Calu3 (cell line): ENCODE measurements at regions not wholly inside any gene's neighbourhood (a gene's known extent, or its start where the extent isn't known, plus 50 kb on each side); places are given as distances from the start of the nearest gene placed in this dataset.

Source experiments
- BruUV-seq: library from RNA; stranded (reverse); fragments of 400-500 nt; replicated peaks from 2 replicates; lab custom pipeline; 2021; lab: Mats Ljungman, UMichigan
- CTCF ChIA-PET: fragments of 300-600 bp; sonication (Branson Sonifier 250); formaldehyde crosslinking; loops from one replicate; lab custom pipeline; 2022; ENCODE audit warnings: antibody characterized with exemption; lab: Charles Lee
- DNase-seq: peaks from one replicate; pipeline ENCODE4 v3.0.0; 2022
- H3K27ac Mint-ChIP-seq: one replicate; pipeline ENCODE4 v1.8.0; 2022; ENCODE audit warnings: mixed read lengths; ENCODE audit not compliant: unreplicated experiment
- H3K27me3 Mint-ChIP-seq: one replicate; pipeline ENCODE4 v1.8.0; 2022; ENCODE audit warnings: mixed read lengths; ENCODE audit not compliant: unreplicated experiment
- H3K36me3 Mint-ChIP-seq: one replicate; pipeline ENCODE4 v1.8.0; 2022; ENCODE audit warnings: mild to moderate bottlenecking, moderate library complexity, mixed read lengths; ENCODE audit not compliant: insufficient read depth, unreplicated experiment
- H3K4me1 Mint-ChIP-seq: one replicate; pipeline ENCODE4 v1.8.0; 2022; ENCODE audit warnings: mild to moderate bottlenecking, low read depth, mixed read lengths; ENCODE audit not compliant: unreplicated experiment
- H3K4me3 Mint-ChIP-seq: one replicate; pipeline ENCODE4 v1.8.0; 2022; ENCODE audit warnings: mild to moderate bottlenecking, low read depth, moderate library complexity, mixed read lengths; ENCODE audit not compliant: unreplicated experiment
- H3K9me3 Mint-ChIP-seq: one replicate; pipeline ENCODE4 v1.8.0; 2022; ENCODE audit warnings: low read depth, mixed read lengths; ENCODE audit not compliant: unreplicated experiment
- intact Hi-C: fragments of 100-400 bp; cut with micrococcal nuclease; formaldehyde crosslinking; loops from one replicate; pipeline ENCODE4 v1.10.0; 2022; ENCODE audit not compliant: unreplicated experiment
- TF ChIP-seq, protein P1 (sequence below): fragments of 200-600 bp; IDR thresholded peaks from one replicate; pipeline ENCODE4 v1.8.0; 2022; ENCODE audit warnings: antibody characterized with exemption; ENCODE audit not compliant: unreplicated experiment

DNA sequence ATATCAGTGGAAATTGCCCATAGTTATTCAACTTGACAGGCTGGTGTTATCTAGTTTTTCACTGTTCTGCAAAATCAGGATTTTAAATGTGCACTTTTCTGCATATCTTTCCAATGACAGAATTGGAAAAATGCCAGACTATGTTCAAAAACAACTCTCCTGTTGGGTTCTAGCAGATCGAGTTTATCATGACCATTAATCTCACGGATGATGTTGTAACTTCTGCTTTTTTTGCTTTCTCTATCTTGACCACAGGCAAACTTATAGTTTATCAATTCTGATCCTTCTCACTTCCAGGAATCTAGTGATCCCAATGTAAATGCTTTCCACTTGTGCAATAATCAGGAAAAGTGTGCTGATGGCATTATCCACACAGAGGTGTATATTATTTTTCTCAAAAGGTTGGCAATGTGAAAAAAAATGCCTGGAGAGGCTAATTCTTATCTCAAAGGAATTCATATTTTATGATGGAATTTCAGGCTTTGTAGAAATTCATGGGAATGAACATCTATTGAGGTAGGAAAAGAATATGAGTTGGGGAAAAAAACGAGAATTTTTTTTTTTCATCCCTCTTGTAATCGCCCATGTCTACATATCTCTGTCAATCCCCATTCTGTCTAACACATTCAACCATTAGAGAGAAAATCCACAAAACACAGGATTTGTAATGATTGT is 73.6 kb upstream of the DAB2 start:
- H3K27me3 Mint-ChIP-seq, result no peaks in the 10 kb centered on the region
- H3K9me3 Mint-ChIP-seq, result no peaks in the 10 kb centered on the region
- no peak overlapping the region for H3K4me3 Mint-ChIP-seq
- CTCF ChIA-PET, result no interaction called here
- DNase-seq, result no peak
- peaks cover 21% of the 10 kb centered on the region for H3K4me1 Mint-ChIP-seq
- intact Hi-C loops, result no loop called here
- H3K27ac Mint-ChIP-seq, result no peak overlapping the region
- H3K36me3 Mint-ChIP-seq, result no peaks in the 10 kb centered on the region
- no TSS peak for BruUV-seq
- TF ChIP-seq, protein P1, sequence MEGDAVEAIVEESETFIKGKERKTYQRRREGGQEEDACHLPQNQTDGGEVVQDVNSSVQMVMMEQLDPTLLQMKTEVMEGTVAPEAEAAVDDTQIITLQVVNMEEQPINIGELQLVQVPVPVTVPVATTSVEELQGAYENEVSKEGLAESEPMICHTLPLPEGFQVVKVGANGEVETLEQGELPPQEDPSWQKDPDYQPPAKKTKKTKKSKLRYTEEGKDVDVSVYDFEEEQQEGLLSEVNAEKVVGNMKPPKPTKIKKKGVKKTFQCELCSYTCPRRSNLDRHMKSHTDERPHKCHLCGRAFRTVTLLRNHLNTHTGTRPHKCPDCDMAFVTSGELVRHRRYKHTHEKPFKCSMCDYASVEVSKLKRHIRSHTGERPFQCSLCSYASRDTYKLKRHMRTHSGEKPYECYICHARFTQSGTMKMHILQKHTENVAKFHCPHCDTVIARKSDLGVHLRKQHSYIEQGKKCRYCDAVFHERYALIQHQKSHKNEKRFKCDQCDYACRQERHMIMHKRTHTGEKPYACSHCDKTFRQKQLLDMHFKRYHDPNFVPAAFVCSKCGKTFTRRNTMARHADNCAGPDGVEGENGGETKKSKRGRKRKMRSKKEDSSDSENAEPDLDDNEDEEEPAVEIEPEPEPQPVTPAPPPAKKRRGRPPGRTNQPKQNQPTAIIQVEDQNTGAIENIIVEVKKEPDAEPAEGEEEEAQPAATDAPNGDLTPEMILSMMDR, result no peak

DNA sequence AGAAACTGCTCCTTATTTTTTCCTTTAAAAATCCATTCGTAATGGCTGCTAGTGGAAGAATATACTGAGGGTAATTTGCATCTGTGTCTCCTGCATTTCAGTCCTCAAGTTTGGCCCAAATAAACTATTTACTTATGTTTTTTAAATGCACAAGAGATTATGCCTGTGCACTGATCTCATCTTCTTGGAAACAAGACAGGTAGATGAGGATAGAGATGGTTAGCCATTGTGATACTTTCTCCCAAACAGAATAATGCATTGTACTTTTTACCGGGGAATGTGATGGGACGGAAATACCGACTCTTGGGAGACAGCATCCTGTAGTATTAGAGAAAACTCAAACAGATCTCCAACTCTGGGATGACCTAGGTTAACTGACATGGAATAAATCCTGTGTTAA is 72.5 kb upstream of the DAB2 start:
- CTCF ChIA-PET, result no interaction called here
- BruUV-seq, result no TSS peak

DNA sequence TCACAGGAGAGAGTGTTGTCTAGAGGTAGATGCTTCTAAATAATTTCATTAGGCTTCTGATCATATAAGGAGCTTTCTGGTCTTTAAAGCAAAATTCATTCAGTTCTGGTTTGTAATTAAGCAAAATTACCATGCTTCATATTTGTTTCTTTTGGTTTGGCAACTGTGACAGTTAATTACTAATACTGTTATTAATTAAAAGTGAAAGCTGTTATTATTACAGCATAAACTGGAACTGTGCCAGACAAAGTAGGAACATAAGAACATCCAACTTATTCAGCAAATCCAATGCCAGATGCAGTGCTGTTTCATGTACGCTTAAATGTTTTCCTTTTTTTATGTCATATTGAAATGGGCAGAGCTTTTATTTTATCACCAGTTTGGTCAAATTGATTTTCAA is 70.4 kb upstream of the DAB2 start:
- H3K4me3 Mint-ChIP-seq, result no peak overlapping the region
- H3K9me3 Mint-ChIP-seq, result no peaks in the 10 kb centered on the region
- CTCF ChIA-PET, result no interaction called here
- intact Hi-C loops, result no loop called here
- H3K27me3 Mint-ChIP-seq, result no peaks in the 10 kb centered on the region
- no peaks in the 10 kb centered on the region for H3K36me3 Mint-ChIP-seq
- DNase-seq, result no peak
- TF ChIP-seq, protein P1, result no peak
- BruUV-seq, result no TSS peak
- H3K4me1 Mint-ChIP-seq, result peaks cover 12% of the 10 kb centered on the region
- no peak overlapping the region for H3K27ac Mint-ChIP-seq

More for the DNA sequence above, 72.5 kb upstream of the DAB2 start:
- Mint-ChIP-seq H3K36me3 (no peaks in the 10 kb centered on the region), H3K4me1 (peaks cover 20% of the 10 kb centered on the region), H3K4me3 (no peak overlapping the region), H3K27me3 (no peaks in the 10 kb centered on the region), H3K9me3 (no peaks in the 10 kb centered on the region), H3K27ac (no peak overlapping the region)
- intact Hi-C loops, result no loop called here
- no peak for DNase-seq
- TF ChIP-seq, protein P1, result no peak

DNA sequence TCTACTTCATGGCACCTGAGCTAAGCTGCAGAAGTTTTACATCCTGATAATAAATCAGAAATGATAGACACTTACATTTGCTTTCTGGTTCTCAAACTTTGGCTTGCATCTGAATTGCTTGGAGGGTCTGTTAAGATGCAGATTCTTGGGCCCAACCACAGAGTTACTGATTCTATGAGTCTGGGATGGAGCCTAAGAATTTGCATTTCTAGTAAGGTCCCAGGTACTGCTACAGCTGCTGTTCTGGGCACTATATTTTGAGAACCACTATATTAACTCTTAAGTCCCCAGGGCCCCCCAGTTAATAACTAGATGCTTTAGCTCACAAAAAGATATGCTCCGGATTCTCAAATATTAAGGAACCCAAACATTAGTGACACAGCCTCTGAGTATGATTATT is 69.8 kb upstream of the DAB2 start:
- intact Hi-C loops, result no loop called here

More for the DNA sequence above, 69.8 kb upstream of the DAB2 start:
- CTCF ChIA-PET, result no interaction called here
- no TSS peak for BruUV-seq
- H3K4me1 Mint-ChIP-seq, result peaks cover 12% of the 10 kb centered on the region
- no peak for DNase-seq
- TF ChIP-seq, protein P1, result no peak
- no peak overlapping the region for H3K4me3 Mint-ChIP-seq
- no peaks in the 10 kb centered on the region for H3K27me3 Mint-ChIP-seq
- H3K36me3 Mint-ChIP-seq, result no peaks in the 10 kb centered on the region
- no peaks in the 10 kb centered on the region for H3K9me3 Mint-ChIP-seq
- no peak overlapping the region for H3K27ac Mint-ChIP-seq
